T follicular helper cell (primary cell): ENCODE measurements at regions not wholly inside any gene's neighbourhood (a gene's known extent, or its start where the extent isn't known, plus 50 kb on each side); places are given as distances from the start of the nearest gene placed in this dataset.
"Not testable (repeated sequence)": the region's sequence is repeated elsewhere in the genome, so short reads cannot be mapped to it uniquely, and the experiment has no call there.

ENCODE experiments used
- DNase-seq: peaks from one replicate; pipeline ENCODE4 v3.0.0-alpha.2; 2020; ENCODE audit warnings: low read depth

DNA sequence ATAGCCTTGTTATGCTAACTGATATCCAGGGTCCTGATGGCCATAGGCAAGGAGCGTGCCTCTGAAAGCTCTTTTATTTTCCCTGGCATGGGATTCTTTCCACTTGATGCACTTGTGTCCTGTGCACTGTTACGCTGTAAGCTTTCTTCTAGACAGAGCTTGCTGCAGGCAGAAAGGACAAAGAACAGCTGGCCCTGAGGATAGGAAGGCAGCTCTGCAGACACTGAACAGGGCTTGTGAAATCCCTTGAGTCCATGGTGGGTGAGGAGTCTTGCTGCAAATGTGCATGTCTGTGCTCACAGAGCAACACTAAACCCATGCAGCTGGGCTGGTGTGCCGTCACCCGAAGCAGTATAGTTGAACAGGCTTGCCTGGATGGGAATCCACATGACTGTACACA is 126.6 kb downstream of the AKAP11 start:
- no peak for DNase-seq

DNA sequence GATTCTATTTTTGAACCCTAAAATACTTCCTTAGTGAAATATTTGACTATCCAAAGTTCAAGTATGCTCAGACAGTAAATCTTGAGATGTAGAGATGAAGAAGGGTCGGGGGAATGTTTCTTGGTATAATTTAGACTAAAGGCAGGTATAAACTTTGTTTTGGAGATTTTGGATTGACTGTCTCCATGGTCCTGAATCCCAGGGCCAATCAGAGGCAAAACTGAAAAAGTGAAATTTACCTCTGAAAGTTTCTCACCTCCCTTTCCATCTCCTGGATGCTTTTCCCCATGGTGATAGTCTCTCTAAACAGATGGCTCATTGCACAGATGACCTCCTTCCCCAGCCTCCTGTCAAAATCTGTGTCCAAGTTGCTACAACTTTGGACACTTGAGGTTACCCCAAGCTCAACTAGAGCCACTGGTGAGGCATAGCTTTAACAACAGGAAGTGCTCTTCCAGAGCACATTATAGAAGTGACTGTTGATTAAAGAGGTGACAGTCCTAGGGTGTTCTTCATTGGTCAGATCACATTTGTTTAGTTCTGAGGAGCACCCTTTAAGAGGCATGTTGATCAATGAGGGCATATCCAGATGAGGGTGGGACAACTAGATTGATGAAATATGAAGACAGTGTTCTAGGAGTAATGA is 128.4 kb downstream of the AKAP11 start:
- no peak for DNase-seq

DNA sequence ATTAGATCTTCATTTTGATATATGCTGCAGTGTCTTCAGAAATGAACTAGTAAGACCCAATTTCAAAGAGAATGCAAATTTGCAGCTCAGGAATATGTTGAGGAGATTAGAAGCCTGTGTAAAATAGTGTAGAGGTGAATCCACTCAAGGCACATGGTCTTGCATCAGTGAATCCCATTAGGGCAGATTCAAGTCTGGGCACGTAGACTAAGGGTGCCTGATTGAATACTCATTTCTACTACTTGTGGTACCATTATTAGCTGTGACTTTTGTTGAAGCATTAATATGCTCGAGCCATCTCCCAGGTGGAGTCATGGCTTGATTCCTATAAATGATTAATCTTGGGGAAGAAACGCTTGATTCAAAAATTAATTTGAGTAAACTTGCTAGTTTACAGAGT is 129.4 kb downstream of the AKAP11 start:
- no peak for DNase-seq

DNA sequence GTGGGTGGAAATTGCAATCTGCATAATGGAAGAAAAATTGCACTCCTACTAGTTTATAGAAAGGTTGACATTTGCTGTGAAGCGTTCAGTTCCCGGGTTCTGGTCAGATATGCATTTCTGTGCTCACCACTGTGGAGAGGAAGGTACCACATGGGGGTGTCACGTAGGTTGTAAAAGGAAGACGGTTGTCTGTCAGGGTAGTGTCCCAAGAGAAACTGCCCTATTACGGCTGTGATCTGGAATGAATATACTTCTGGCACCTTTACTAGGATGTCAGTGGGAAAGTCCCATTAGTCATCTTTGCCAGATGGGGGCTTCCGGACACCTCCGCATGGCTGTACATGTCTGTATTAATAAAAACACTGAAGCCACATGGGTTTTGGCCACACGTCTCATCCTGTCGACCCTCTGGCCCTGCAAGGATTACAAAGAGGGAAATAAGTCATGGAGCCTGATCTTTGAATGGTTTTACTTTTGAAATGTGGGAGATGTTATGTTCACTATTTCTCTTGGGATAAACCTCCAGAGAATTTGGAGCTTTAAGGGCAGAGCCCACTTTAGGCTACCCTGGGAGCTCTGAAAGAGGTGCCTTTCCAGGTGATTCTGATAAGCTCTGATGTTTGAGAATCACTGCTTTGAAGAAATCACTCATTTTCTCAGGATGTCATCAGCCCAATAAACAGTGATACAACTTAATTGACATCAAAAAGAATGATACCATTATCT is 133.9 kb downstream of the AKAP11 start:
- no peak for DNase-seq

DNA sequence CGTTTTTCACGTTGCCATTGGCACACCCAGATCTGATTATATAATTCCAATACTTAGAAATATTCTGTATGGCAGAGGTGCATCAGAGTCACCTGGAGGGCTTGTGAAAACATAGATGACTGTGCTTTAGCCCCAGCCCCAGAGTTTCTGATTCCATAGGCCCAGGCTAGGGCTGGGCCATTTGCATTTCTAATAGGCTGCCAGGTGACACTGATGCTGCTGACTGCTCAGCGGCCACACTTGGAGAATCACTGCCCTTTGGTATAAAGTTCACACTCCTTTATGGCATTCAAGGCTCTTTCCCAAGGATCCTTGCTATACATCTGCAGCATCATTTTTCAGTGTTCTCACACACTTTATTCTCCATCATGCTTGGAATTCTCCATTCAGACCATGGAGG is 137.1 kb downstream of the AKAP11 start:
- no peak for DNase-seq

DNA sequence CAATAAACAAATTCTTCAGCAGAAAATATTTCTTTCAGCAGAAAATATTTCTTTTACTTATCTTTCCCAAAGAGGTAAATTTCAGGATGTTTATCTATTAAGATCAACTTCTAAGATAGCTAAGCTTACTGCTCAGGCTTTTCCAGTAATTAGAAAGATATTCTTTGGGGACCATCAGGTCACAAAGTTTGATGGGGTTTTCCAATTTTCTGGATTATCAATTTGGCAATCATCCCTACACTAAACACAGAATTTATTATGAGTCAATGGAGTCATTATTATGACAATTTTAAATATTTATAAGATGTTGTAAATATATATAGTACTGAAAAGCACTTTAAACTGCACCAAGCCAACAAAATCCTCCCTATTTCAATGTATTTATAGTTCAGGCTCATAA is 137.6 kb downstream of the AKAP11 start:
- no peak for DNase-seq

DNA sequence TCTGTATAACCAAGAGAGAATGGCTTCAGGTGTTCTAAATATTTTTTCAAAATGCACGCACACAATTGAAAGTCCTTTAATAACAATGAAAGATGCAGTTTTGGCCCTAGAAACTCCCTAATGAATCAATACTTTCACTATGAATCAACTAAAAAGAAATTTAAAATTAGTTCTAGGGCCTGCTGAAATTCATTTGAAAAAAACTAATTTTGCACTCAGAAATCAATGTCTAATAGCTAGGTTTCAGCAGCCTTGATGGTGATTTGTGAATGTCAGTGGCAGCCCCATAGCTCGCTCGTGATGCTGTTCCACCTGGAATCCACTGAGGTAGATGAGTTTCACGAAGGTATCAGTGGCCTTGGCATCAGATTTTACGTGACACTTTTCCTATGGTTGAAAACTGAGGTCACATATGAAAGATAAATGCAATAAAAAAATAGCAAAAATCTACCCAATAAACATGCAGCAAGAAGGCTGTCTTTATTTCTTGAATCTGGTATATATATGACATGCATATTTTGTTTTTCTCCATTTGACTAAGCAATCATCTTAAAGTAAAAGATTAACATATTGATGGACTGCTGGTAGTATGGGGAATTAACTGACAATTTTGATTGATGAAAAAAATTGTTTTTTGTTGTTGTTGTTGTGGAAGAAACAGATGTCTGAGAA is 141.0 kb downstream of the AKAP11 start:
- DNase-seq = no peak

DNA sequence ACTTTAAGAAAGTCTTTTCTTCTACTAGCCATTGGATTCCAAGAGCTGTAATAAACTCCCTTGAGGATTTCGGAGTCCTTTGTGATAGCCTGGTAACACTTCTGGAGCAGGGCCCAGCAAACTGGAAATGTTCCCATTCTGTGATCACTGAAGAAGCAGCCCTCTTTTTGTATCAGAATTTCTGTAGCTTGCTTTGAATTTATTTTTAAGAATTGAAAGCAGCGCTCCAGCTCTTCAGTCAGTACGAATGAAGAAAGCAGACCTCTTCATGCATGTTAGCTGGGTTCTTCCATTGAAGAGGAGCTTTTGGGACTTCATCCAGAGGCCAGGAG is 141.5 kb downstream of the AKAP11 start:
- DNase-seq = no peak

DNA sequence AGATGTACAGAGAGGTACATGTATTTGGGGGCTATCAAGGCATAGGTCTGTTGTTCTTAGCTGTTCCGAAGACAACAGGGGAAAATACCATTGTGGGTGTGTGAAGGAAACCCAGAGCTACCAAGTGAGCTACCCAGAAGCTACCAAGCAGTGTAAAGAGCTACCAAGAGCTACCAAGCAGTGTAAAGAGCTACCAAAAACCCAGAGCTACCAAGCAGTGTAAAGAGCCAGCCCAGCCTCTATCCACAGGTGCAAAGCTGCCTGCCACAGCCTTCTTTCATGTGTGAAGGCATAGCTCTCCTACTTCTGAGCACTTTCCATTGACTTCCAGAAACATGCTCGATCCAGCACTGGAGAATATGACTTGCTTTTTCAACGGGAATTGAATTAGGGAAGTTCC is 145.7 kb downstream of the AKAP11 start:
- no peak for DNase-seq

DNA sequence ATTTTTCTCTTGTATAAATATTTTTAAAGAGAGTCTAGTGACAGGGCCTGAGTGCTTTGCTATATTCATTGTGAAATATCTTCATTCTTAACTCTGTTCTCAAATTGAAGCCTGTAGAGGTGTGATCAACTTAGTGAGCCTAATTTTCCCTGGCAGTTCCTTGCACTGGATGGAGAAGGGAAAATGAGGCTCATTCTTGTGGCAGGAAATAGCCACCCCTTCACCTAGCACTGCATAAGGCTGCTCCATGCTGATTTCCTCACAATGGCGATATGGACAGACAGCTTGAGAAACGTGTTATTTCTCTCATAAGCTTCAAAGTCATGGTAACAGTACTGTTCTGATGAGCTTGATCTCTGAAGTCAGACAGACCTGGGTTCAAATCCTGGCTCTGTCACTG is 146.2 kb downstream of the AKAP11 start:
- no peak for DNase-seq

DNA sequence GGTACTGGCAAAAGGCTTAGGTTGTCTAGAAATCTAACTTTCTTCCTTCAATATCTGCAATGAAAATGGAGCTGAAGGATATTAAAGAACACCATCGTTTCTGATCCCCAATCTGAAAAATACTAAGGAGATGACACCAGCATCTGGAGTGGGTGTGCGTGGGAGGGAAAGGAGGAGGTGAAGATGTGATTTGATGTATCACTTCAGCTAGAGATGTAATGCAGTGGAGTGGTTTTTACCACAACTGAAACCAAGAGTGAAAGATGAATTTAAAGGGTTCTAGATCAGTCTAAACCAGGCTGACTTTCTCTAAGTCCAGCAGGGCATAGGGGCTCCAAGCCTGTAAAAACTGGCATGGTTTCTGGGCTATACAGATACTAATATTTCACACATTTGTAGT is 148.4 kb downstream of the AKAP11 start:
- no peak for DNase-seq

DNA sequence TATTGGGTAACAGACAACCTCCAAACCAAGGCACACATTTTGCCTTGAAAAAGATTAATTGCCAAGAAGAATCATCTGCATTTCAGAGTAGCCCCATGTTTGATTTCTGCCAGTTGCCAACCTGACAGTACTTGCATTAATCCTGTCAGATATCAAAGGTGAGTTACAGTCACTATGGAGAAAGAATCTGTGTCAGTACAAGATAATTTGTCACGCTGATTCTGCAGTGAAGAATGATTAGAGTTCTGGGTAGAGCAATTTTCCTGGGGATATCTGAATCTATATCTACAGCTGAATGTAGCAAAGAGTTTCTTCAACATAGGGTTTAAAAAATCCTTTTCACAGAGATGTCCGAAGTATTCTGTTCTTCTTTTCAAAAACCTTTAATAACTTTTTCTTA is 150.7 kb downstream of the AKAP11 start:
- no peak for DNase-seq

DNA sequence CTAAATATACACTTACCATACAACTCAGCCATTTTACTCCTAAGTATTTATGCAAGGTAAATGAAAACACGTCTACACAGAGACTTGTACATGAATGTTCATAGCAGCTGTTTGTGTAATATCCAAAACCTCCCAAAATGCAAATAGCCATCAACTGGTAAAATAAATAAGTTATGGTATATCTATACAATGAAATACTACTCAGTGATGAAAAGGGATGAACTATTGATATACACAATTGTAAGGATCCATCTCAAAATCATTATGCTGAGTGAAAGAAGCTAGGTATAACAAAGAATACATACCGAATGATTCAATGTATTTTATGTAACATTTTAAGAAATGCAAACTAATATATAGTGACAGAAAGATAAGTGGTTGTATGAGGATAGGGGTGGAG is 149.8 kb upstream of the TNFSF11 start:
- DNase-seq = no peak

DNA sequence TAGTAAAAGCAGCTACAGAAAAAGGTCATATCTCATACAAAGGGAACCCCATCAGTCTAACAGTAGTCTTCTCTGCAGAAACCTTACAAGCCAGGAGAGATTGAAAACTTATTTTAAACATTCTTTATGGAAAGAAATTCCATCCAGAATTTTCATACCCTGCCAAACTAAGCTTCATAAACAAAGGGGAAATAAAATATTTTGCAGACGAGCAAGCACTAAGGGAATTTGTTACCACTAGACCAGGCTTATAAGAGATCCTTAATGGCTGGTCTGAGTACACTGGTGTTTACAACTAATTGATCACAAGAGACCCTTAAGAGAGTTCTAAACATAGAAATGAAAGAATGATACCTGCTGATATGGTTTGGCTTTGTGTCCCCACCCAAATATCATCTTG is 128.6 kb upstream of the TNFSF11 start:
- DNase-seq = no peak

DNA sequence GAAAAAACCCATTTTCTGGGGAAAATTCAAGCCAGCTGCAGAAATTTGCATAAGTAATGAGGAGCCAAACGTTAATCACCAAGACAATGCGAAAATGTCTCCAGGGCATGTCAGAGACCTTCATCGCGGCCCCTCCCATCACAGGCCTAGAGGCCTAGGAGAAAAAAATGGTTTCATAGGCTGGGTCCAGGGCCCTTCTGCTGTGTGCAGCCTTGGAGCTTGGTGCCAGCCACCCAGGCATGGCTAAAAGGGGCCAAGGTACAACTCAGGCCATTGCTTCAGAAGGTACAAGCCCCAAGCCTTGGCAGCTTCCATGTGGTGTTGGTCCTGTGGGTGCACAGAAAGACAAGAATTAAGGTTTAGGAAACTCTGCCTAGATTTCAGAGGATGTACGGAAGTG is 127.4 kb upstream of the TNFSF11 start:
- DNase-seq = not testable (repeated sequence)

DNA sequence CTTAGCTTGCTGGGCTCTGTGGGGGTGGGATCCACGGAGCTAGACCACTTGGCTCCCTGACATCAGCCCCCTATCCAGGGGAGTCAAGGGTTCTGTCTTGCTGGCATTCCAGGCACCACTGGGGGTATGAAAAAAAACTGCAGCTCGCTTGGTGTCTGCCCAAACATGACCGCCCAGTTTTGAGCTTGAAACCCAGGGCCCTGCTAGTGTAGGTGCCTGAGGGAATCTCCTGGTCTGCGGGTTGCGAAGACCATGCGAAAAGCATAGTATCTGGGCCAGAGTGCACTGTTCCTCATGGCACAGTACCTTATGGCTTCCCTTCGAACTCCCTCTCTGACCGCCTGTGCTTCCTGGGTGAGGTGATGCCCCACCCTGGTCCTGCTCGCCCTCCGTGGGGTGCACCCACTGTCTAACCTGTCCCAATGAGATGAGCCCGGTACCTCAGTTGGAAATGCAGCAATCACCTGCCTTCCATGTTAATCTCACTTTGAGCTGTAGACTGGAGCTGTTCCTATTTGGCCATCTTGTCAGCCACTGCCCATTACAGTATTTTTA is 120.8 kb upstream of the TNFSF11 start:
- DNase-seq = no peak

DNA sequence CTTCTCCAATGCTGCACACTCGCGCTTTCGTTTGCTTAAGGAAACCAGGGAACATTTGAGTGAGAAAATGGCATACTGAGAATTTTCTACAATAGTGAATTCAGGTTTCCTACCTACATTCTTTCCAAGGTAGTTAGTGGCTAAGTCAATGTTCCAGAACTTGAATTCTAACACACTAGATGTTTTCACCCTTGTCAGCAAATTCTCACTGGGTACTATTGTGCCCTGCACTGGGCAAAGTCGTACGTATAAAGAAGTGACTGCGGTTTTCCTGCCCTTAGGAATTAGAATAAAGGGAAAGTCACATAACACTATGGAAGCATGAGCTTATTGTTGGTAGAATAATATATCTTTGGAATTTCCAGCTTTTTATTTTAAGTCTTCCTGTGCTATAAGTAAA is 119.2 kb upstream of the TNFSF11 start:
- no peak for DNase-seq

DNA sequence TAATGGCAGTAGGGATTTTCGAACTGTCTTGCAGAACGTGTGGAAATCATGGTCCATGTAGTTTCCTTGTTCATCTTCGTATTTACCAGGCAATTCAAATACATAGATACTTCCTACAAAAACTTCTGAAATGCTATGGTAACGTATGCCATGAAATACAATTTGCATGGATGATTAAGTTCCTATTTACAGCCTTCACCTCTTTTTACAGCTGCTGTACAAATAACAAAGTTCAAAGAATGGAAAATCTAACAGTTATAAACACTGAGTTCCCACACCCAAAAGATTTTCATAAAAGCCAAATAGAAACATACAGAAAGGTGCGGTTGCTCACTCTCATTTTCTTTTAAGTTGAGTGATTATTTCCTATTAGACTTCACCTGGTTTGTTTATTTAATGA is 115.8 kb upstream of the TNFSF11 start:
- DNase-seq = no peak

DNA sequence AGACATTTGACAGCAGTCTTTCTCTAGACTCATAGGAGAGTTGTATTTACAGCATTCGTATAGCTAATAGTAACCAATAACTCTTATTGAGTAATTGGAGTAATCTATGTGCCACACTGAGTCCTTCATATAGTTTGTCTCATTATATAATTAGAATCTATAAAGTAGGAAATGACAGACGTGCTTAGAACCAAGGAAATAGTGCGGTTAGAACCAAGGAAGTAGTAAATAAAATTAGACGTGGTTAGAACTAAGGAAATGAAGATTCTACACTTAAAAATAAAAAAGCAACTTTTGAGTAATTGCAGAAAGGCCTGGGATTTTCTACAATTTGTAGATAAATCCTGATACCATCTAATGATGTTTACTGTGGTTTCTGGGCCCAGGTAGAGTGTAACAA is 107.8 kb upstream of the TNFSF11 start:
- DNase-seq = no peak

DNA sequence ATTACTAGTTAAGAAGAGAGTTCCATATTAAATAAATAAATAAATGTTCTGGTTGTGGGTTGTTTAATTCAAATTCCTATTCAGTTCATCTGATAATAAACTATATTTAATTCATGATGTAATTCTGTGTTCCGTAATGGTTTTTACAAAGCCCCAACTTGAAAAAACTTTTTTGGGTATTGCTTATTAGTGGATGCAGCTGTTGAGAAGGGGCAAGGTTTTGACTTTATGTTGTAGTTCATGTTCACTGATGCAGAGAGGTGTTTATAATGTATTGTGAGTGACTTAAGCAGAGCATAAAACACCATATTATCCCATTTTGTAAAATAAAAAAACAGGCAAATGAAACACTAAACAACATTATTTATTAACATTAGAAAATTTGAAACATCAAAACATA is 107.3 kb upstream of the TNFSF11 start:
- DNase-seq = no peak

DNA sequence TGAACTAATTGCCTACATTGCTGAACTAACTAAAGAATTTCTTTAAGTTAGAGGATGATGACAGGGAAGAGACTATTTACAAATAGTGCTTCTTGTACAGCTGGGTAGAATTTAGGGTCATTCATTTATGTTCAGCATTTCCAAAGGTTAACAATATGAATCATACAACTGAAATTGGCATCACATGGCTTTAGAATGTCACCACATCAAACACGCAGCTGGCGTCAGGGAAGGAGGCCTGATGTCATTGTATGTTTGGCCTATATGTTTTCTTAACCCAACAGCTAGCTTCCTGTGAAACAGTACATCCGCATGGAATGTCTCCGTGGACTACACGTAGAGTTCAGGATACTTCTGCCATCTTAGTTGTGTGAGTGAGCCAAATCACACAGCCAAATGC is 99.0 kb upstream of the TNFSF11 start:
- DNase-seq = no peak

DNA sequence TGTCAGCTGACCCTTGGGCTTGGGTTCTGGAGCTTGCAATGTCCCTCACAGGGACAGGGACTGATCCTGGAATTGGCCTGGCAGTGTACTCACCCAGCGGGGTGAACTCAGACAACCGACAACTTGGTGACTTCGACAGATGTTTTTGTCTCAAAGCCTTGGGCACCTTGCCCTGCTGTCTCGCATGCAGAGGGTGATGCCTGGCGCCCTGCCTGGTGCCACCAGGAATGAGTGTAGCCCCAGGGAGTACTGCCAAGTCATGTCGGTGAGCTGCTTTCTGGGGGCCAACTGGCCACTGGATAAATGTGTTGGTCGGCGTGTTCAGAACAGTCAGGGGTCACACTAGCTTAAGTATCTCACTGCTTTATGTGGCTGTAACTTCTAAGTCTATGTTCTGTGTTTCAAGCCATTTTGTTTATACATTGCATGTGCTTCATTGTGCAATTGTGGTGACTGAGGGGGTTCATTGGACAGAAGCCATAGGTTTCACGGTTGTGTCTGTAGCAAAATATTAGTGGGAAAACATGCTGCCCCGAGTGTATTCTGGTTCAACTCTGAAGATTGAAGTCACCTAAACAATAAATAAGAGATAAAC is 96.3 kb upstream of the TNFSF11 start:
- no peak for DNase-seq
